MV-4-11 (cell line): ENCODE measurements at regions not wholly inside any gene's neighbourhood (a gene's known extent, or its start where the extent isn't known, plus 50 kb on each side); places are given as distances from the start of the nearest gene placed in this dataset.

Experiments used
- DNase-seq: peaks from one replicate; lab custom pipeline; 2025; lab: John Stamatoyannopoulos, UW

GRCh38 chr7:15751191-15751701 lies 64.8 kb upstream of the MEOX2 start:
- no peak for DNase-seq

GRCh38 chr7:15750727-15751126 lies 64.2 kb upstream of the MEOX2 start:
- no peak for DNase-seq

- no peak for DNase-seq
These were observed 63.1 kb upstream of the MEOX2 start for GRCh38 chr7:15749631-15750030.

- no peak for DNase-seq
These were observed 61.2 kb upstream of the MEOX2 start for GRCh38 chr7:15747712-15748111.

- DNase-seq, result no peak
These were observed 60.8 kb upstream of the MEOX2 start for GRCh38 chr7:15747301-15747700.

GRCh38 chr7:15743926-15744480 lies 57.5 kb upstream of the MEOX2 start:
- DNase-seq, result no peak

GRCh38 chr7:15737601-15738000 lies 51.1 kb upstream of the MEOX2 start:
- no peak for DNase-seq
